ENCODE measurements at regions not wholly inside any gene's neighbourhood (a gene's known extent, or its start where the extent isn't known, plus 50 kb on each side); places are given as distances from the start of the nearest gene placed in this dataset.

DNA sequence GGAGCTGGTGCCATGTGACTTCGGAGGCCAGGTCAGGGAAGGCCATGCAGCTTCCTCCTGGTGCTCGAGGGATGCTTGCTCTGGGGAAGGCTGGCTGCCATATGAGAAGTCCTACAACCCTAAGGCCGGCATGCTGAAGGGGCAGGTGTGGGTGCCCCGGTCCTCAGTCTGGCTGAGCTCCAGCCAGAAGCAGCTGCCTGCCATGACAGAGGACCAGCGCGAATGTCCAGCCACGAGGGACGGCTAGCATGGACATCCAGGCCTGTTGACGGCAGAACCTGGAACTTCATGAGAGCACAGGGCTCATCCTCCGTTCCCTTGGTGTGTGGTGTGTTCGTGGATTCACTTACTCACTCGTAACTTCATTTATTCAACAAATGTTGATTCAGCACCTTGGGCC is 140.6 kb downstream of the IRF8 start:
- TF ChIP-seq, protein P1, sequence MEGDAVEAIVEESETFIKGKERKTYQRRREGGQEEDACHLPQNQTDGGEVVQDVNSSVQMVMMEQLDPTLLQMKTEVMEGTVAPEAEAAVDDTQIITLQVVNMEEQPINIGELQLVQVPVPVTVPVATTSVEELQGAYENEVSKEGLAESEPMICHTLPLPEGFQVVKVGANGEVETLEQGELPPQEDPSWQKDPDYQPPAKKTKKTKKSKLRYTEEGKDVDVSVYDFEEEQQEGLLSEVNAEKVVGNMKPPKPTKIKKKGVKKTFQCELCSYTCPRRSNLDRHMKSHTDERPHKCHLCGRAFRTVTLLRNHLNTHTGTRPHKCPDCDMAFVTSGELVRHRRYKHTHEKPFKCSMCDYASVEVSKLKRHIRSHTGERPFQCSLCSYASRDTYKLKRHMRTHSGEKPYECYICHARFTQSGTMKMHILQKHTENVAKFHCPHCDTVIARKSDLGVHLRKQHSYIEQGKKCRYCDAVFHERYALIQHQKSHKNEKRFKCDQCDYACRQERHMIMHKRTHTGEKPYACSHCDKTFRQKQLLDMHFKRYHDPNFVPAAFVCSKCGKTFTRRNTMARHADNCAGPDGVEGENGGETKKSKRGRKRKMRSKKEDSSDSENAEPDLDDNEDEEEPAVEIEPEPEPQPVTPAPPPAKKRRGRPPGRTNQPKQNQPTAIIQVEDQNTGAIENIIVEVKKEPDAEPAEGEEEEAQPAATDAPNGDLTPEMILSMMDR (IDR thresholded peaks at IDR 0.05; ENCODE audit: low read depth, low read length, poor library complexity, severe bottlenecking): no peak
- no peak for TF ChIP-seq EZH2phosphoT487 (IDR thresholded peaks at IDR 0.05; ENCODE audit: borderline replicate concordance, low read length)

Data from DOHH2 (cell line).